NCI-H2196 treated with DMSO at 0.1 percent for 48 hours (cell line): ENCODE measurements at regions not wholly inside any gene's neighbourhood (a gene's known extent, or its start where the extent isn't known, plus 50 kb on each side); places are given as distances from the start of the nearest gene placed in this dataset.
"Not testable (repeated sequence)": the region's sequence is repeated elsewhere in the genome, so short reads cannot be mapped to it uniquely, and the experiment has no call there.

Experiments
- DNase-seq: peaks from one replicate; lab custom pipeline; 2025; ENCODE audit not compliant: unreplicated experiment; lab: John Stamatoyannopoulos, UW

DNA sequence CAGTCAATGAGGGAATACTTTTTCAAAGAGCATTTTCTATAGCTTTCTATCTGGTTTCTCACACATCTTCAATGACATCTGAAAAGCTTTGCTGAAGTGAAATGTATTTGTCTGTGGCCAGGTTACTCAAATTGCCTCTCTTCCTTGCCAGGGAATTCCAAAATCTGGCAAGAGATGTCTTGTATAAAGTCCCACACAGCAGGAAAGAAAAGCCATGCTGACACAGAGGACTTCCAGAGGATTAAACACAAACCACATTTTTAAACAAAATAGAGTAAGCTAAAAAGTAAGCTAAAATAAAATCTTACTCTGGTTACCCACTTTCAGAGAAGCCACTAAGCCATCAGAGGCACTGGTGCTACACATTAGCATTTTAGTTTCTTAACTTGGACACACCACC lies 93.1 kb upstream of the BCAR3 start:
- no peak for DNase-seq

DNA sequence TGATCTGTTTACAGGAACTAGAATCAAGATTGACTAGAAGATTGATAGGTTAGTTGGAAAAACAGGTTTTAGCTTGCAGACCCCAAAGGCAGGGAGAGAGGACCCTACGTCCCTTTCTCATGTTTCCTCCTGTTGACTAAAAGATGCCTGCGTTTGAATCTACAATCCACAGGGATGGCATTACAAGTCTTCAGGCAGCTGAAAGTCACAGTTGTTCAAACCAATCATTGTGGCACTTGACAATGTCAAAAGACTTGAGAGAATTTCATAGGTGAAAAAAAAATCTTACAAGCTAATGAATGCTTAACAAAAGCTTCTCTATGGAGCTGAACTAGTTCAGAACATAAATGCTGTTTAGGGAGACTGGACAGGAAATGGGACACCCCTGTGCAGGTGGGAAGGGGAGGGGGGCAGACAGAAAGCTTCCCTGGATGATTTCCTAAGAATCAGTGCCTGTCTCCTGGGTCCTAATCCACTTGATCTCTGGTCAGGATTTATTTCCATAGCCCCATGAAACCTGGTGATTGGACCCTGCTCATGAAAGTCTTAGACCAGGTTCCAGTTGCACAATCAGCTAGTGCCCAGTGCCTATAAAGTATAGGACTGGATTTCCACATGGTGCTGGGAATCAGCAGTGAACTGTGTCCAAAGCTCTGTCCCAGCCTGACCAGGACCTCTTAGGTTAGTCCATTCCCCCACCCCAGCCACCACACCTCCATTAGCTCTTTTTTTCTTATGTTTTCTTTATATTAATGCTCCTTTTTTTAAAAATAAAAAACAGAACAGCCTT lies 91.6 kb upstream of the BCAR3 start:
- DNase-seq, result no peak

DNA sequence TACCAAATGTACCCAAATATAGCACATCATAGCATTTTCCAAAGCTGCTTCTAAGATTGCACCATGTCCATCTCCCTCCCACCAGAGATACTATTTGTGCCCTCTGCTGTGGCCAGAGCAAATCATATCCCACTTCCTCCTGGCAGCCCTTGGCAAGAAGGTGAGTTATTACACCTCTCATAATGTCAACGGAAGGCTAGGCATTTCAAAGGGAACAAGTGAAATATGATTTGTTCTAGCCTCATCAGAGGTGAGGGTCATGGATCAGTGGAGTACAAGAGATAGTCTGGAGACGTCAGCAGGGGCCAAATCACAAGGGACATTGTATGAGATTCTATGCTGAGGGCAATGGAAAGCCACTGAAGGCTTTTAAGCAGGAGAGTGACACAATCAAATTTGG lies 90.2 kb upstream of the BCAR3 start:
- DNase-seq, result no peak

DNA sequence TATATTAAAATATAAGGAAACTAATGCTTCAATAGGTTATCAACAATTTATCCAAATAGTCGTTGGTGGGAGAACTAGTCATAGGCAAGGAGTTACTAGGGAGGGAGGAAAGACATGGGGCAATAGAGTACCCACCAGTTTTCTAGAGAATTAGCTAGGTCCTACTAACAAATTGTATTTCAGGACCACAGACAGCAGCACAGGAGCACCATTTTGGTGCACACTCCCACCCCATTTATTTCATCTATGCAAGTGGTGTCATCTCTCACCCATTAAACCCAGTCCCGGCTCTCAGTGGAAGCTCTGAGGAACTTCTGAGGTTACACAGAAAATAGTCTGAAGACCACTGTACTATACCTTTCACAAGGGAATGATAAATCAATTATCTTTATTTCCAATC lies 89.0 kb upstream of the BCAR3 start:
- no peak for DNase-seq

DNA sequence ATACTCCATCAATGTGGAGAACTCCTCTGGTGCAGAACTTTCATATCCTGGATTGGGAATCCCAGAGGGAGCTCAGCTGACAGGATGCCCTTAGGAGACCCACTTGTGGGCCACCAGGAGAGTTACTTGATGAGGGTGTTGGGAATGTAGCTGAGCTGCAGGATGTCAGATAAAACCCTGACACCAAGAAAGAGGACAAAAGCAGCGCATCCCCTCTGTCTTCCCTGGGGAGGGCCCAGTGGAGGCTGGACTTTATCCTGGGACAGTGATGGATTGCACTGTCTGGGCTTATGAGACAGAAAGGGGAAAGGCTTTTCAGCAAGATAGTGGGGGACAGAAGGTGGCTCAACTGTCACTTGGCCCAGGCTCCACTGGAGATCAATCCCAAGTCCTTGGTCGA lies 88.1 kb upstream of the BCAR3 start:
- DNase-seq, result no peak

DNA sequence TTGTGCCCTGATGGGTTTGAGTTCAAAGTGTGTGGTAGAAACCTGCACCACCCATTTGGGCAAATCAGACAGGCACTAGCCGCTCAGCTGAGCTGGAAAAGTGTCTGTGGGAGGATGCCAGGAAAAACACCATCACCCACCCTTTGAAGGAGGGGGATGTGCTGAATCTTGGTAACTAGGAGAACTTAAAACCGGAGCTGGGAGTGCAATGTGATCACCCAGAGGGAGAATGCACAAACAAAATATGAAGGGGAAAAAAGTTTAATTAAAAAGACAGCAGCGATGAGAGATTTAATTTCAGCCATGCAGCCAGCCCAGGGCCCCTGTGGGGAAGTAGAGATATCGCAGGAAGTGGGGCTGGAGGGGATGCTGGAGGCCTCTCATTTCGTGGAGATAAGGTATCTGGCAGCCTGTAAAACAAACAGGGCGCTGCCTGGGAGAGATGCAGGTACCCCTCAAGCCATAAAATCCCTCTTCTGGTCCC lies 86.8 kb upstream of the BCAR3 start:
- no peak for DNase-seq

DNA sequence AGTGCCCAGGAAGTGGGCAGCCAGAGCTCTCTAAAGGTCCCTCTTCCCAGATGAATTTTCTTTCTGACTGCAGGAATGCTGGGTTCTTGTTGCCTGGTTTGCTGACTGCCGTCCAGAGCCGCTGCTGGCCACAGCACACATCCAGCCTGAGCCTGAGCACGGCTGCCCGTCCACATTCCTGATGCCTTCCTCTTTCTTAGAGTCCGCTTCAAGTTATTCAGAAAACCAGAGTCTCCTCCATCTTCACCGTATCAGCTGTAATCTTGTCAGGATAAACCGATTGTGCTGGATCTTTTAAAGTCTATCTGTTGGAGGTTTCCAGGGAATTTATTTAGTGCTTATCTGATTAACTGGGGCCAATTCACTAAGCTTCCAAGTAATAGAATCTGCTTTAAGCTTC lies 84.8 kb upstream of the BCAR3 start:
- DNase-seq, result no peak

DNA sequence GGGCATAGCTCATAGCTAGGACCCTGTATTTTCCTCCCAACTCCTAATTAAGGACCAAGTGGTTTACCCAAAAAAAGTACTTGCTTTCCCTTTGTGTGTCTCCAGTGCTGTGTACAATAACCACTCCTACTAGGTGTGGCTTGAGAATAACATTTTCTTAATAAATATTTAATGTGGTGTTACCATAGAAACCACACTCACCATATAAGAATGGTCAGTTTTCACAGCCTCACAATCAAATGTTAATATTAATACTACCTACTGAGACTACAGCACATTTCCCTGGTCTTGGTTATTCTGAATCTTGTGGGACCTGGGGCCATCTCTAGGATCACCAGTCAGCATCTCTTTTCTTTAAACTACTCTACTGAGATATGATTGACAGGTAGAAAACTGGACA lies 83.5 kb upstream of the BCAR3 start:
- DNase-seq, result no peak

DNA sequence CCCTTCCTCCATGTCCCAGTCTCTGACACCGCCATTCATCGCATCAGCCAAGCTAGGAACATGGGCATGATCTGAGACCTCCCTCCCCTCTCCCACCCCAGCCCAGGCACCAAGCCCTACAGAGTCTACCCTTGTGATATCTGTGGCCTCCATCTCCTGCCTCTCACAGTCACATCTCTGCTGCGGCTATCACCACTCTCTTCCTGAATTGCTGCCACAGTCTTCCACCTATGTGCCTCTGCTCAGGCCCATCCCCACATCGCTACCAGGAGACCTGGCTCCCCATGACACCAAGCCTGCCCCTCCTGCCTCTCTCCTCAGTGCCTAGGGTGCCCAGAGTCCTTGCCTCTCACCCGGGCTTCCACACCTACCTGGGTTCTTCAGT lies 82.7 kb upstream of the BCAR3 start:
- no peak for DNase-seq

DNA sequence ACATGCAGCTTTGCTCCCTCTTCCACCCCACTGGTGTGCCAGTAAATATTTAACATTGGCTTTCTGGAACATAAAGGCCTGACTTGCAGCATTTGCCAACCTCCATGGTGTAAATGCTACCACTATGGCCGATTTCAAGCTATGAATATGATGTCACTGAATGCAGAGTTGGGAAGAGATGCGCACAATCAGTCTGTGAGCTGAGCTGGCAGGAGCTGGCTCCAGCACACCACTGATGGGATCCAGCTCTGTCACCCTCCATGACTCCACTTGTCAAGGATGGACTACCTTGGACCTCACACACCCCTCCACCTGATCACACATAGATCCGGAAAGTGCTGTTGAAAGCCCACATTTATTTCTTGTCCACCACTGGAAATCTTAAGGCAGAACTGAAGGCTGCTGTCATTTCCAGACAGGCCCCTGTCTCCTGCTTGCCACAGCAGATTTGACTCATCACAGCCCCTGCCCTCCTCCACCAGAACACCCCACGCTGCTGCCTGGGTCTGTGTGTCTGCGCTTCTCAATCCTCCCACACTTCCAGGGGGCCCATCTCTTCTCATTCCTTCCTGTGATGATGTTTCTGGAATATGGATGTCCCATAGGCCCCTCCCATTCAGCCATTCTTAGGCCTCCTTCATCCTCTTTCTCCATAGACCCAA lies 82.2 kb upstream of the BCAR3 start:
- DNase-seq, result no peak

DNA sequence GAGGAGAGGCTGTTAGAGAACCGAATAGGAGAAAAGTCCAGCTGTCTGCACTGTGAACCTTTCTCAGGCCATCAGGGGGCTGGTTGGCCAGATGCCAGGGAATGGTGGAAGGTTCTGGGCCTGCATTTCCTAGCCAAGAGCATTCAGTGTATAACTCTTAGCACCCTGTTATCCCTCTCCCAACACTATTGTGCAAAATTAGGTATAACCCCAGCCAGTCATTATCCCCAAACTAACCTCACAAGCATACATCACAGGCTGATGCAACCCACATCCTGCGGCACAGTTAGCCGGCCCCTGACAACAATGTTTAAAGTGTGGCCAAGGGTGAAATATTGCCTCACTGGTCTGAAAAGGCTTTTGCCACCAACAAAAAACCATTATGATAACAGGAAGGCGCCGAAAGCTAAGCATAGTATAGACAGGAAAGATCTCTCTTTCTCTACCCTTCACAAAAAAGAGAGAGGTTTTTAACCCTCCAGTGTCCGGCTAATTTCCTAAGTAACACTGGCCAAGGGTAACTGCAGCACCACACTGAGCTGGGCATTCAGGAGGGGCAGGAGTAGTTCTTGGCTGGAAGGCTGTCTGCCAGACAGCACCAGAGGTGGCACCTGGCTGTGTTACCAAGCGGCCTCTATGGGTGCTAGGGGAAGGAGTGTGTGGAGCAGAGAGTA lies 77.3 kb upstream of the BCAR3 start:
- DNase-seq, result no peak

DNA sequence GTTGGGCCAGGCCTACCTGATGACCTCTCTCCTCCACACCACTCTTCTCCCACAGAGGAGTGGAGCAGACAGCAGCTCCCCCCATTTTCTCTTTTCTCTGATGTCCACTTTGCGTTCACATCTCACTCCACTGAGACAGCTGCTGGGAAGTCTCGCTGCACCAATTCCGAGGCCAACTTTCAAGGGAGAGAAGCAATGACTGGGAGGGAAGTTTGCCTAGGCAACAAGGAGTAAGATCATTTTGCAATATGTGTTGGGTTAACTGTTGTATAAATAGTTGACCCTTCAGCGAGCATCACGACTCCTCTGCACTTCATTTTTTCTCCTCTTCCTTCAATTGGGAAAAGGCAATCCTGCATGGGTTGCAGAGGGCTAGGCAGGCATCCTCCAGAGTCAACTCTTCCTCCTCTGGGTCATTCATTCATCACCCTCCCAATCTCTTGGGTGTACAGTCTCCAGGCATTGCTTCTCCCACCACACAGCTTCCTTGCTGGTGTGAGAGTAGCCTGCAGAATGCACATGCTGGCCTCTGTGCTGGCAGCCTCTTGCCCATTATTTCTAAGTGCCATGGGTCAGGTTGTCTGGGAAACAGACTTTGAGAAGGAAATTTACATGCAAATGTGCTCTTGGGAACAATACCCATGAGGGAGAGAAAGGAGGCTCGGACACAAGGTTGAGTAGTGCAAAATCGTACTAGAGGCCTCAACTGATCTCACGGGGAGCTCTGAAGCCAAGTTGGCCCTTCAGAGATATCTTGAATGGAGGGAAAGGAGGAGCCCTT lies 75.8 kb upstream of the BCAR3 start:
- DNase-seq, result no peak

DNA sequence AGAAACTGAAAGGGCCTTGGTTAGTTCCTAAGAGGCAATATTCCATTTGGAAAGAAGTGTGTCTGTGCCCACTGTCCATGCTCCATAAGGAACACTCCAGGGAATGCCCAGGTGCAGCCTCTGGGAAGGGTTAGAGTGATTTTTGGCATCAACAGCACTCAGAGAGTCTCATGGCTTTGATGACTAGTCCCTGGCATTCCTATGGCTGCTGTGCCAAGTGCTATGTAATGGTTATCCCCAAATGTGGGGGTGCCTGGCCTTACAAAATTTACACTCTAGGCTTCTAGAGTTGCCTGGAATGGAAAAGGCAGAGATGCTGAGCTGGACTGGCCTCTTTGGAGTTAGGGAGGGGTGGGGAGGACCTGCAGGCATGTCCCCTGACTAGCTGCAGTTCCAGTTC lies 75.0 kb upstream of the BCAR3 start:
- no peak for DNase-seq

DNA sequence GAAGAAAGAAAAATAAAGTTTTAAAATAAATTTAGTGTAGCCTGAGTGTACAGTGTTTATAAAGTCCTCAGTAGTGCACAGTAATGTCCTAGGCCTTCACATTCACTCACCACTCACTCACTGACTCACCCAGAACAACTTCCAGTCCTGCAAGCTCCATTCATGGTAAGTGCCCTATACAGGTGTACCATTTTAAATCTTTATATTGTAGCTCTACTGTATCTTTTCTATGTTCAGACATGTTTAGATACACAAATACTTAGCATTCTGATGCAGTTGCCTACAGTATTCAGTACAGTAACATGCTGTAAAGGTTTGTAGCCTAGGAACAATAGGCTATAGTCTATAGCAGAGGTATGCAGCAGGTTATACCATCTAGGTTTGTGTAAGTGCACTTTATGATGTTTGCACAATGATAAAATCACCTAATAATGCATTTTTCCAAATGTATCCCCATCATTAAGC lies 73.6 kb upstream of the BCAR3 start:
- not testable (repeated sequence) for DNase-seq

DNA sequence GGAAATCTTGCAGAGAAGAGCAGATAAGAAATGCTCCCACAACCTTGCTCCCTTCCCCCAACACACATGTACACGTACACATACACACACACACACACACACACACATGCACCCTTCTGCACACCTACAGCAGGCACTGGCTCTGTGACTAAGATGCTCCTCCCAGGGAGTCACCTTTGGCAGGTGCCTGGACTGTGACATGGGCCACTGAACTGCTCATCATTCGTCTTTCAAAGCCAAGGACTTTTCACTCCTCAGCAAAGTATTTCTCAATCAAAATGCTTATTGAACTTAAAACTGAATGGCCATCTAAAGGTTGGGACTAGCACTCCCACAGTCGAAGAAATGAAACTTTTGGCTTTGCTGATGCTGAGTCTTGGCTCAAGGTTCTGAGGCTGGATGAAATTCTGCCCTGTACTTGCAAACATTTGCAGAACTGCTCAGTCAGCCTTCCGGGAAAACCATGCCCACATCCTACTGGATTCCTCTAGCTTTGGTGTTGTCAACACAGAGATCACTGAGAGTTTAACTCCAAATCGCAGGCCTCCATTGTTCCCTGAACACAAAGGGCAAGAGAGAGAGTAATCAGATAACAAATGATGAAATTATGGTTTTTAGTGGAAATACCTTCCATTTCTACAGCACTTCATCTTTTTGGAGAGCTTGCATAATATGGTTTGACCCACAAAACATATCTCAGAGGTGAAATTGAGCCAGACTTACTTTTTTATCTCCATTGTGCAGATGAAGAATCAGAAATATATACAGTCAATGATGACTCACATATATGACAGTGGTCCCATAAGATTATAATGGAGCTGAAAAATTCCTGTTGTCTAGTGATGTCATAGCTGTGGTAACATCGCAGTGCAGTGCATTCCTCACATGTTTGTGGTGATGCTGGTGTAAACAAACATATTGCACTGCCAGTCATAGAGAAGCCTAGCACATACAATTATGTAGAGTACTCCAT lies 72.4 kb upstream of the BCAR3 start:
- no peak for DNase-seq

DNA sequence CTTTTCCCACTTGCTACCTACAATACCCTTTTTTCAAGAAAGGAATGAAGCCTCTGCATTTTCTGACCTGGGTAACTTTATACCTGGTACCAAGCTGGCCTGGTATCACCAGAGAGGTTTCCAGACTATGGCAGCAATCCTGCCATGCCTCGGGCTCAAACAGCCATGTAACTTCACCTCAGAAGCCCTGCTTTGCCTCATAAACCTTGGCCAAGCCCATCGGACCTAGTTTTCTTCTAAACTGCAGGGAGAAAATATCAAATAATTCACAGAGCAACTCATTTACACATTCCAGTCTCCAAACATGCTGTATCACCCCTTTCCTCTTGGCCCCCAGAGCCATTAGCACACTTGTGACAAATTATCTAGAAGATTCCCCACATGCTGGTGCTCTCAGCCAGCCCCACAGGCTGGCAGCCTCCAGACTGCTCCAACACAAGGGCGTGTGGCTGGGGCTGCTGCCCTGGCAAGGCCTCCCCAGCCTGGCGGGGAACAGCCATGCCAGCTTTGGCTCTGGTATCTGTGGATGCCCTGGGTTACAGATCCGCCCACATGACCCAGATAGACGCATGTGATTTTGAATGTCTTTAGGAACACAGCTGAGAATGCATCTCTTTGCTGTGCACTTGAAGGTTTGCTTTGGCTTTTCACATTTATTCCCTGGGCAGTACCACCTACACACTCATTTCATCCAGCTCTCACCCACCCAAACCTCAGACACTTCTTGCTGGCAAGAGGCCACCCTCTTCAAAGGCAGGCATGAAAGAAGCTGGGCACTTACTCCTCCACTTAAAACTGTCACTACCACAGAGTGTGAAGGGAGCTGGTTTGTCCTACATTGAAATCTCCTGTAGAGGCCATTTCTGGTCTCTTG lies 70.0 kb upstream of the BCAR3 start:
- DNase-seq, result no peak

DNA sequence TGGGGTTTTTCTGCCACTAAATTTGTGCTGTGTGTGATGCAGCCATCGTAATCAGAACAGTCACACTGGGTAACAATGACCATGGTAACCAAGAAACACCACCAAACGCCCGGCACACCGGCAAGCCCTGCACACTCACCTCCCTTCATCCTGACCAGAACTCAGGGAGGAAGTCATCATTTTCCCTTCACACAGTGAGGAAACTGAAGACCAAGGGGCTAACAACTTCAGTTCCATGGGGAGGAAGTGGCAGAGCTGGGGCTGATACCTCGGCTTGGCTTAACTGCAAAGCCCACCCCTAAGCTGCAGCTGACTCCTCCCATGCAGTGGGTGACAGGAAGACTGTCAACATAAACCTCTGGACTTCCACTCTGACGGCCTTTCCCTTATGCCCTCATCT lies 69.3 kb upstream of the BCAR3 start:
- no peak for DNase-seq

DNA sequence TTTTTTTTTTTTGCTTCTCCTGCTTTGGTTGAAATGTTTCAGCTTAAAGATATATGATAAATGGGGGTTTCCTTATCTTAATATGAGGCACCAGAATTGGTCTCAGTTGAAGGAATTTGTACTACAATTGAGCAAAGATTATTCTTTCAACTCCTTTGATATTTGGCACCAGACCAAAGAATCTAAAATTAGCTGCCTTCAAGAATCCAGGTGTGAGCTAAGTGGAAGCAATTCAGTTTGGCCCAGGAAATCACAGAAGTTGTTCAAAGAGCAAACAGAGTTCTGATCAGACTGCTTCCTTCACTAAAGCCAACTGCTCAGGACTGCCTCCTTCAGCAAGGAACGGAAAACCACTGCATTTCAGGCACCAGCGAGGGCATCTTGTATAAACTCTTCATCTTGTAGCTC lies 68.3 kb upstream of the BCAR3 start:
- peak; percentile 19 for DNase-seq

DNA sequence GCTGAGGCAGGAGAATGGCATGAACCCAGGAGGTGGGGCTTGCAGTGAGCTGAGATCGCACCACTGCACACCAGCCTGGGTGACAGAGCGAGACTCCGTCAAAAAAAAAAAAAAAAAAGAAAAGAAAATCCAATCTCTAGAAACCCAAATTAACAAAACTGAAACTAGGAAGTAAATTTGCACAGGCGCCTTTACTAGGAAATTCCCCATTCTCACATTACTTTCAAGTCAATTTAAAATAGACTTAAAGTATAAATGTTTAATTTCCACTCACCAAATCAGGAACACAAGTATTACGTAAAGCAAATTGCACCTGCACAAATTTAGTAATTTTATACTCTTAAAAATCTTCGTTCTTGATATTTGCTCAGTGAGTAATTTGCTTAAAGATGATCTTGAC lies 67.8 kb upstream of the BCAR3 start:
- DNase-seq, result no peak
